ENCODE measurements at regions not wholly inside any gene's neighbourhood (a gene's known extent, or its start where the extent isn't known, plus 50 kb on each side); places are given as distances from the start of the nearest gene placed in this dataset.

DNA sequence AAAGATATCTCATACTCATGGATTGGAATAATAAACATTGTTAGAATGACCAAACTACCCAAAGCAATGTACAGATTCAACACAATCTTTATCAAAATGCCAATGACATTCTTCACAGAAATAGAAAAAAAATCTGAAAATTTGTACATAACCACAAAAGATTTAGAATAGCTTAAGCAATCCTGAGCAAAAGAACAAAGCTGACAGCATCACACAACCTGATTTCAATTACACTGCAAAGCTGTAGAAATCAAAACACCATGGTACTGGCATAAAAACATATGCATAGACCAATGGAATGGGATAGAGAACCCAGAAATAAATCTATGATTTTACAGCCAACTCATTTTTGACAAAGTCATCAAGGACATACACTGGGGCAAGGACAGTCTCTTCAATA, 130.0 kb upstream of the TMEM72 start:
- no peak for DNase-seq (ENCODE audit: low read depth)

DNA sequence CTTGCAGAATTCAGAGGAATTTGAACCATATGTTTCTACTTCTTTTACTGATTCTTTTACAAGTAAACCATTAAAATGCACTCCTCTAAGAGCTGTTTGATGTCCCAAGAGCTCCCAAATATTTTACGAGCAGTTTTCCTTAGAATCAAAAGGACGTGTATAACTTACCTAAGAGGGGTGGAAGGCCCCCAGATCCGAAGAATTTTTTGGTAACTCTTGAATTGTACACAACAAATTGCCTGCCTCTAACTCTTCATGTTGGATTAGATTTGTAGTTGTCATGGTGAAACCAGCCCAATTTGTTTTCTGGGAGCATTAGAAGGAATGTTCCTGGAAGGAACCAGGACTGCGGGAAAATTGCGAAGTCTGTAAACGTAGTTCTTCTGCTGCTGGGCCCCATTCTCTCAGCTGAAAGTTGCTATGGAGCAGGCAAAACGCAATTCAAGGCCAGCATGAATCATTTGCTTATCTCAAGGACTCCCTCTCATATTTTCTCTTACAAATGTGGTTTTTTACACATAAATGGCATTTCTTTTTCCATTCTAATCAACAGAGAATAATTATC, 124.8 kb upstream of the TMEM72 start:
- no peak for DNase-seq (ENCODE audit: low read depth)

DNA sequence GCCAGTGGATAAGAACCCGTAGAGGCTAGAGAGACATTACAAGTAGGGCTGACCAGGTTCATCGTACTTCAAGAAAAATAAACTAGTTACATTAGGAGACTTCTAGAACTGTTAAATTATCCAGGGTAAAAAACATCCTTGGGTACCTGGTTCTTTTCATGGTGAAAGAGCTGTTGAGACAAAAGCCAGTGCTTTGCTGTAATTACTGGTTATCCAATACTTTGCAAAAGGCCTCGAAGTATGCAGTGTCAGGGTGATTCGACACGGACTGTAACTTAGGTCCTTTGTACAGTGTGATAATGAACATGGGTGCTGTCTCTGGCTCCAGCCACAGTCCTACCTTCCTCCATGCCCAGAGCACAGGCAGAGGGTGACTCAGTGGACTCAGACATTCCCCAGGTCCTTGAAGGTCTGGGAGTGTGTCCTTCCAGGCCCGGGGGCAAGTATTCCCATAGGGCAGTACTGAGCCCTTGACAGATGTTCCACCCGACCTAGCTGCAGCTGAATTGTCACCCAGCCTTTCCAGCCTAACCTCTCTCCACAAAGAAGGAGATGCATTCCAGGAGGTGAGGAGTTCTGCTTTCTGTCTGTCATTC, 123.6 kb upstream of the TMEM72 start:
- DNase-seq (ENCODE audit: low read depth), result no peak

DNA sequence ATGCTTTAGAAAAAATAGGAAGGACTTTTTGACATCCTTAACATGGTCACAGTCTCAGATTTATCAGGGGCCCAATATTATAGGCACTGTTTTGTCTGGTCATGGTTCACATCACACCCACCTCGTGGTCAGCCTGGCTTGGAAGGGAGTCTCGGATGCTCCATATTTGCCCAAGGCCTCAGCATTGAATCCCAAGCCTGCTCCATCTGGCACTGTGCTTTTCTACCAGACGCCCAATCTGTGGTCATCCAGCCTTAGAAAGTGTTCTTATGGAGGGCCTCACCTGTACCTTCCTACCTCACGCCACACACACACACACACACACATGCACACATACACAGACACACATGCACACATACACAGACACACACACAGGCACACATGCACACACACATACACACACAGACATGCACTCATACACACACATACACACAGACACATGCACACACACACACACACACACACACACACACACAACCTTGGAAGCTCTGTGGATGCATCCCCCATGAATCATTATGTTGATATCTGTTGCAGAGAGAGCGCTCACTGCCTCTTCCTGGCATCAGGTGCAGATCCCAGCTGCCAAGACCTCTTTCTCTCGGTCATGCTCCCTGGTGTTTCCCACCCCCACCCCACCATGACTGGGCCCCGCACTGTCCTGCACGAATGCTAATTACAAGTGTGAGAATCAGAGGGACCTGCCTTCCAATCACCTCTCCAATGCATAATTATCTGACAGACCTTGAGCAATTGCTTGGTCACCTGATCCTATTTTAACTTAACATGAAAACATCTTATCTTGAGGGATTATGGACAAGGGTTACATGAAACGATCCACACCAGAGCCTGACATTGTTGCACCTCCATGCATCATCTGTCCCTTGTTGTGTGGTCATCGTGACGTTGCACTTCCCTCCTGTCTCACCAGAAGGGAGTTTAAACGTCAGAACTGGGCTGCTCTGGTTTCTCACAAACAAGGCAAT, 122.7 kb upstream of the TMEM72 start:
- no peak for DNase-seq (ENCODE audit: low read depth)

DNA sequence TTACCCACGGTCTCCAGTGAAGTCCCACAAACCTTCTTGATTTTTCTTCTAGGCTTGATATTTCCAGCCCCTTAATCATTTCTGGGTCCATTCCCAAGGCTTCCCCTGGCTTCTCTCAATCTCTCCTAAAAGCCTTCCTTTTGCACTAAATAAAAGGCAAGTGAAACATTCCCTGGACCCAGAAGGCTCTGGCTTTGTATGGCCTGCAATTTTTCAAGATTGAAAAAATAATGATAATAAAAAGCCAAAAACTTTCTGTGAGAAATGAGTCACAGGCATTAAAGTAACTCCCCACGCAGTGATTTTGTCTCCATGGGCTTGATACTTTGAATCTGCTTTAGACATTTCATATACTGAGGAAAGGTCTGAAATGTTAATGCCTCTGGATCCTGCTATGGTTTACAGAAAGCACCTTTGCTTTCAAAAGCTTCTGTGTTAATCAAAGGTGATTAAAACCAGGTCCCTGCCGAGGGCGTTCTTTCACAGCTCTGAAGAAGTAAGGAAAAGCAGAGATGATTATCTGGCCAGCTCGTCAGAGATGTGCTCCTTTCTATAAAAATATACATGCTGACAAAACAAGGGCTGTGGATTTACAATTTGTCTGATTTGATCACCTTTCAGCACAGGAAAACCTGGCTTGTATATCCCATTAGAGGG, 118.9 kb upstream of the TMEM72 start:
- DNase-seq (ENCODE audit: low read depth), result no peak

DNA sequence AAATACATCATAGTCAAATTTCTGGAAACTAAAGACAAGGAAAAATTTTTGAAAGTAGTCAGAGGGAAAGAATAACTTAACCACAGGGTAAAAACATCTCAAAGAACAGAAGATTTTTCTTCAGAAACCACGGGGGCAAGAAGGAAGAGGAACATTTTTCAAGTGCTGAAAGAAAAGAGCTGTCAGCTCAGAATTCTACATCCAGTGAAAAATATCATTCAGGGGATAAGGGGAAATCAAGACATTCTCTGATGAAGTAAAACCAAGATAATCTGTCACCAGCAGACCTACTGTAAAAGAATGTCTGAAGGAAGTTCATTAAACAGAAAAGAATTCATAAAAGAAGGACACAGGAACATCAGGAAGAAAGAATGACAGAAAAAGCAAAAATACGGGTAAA, 111.2 kb upstream of the TMEM72 start:
- DNase-seq (ENCODE audit: low read depth), result no peak

DNA sequence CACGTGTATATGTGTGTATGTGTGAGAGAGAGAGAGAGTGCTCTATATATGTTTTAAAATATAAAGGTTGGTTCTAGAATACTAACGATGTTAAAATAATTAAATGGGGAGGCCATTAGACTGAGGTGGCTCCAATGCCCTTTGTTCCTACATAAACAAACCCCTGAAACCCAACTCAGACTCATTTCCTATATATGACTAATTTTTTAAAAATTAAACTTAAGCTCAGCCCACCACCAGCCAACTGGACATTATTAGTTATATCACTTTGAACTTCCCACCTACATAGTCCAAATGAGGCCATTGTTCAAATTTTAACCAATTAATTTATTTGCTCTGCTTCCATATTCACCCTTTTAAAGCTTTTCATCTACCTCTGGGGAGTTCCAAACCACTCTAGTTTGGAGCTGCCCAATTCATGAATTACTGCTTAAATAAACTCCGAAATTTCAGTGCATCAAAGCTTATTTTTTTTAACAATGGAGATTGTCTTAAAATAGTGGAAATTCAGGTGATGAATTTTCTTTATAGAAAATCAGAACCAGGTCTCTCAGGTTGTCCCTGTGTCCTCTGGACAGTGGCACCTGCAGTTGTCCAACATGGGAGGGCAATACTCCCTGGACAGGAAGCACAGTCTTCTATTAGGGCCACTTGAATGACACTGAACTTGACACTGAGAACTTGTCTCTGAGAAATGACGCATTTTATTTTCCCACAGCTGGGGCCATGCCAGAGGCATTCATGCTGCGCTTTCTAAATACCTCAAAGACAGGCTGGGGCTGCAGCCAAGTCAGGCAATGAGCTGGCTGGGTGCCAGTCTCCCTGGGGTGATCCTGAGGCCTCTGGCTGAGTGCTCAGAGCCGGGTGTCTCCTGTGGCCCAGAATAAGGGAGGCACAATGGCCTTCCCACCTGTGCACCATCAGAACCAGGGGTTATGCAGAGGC, 109.5 kb upstream of the TMEM72 start:
- DNase-seq (ENCODE audit: low read depth), result no peak

DNA sequence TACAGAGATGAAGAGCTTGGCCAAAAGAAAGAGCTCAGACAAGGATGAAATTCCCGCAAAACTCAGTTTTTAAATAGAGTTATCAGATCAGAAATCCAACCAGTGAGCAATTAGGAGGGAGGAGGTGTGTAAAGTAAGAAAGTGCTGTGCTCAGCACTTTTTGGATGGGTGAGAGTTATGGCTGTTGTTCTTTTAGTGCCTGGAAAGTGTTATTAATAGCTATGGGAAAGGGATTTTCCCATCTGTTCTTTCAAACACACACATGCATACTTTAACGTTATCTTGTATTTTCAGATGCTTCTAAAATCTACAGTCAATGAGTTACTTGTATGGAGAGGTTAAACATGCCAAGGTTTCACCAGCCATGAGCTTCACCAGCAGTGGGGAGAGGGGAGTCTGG, 107.3 kb upstream of the TMEM72 start:
- DNase-seq (ENCODE audit: low read depth), result no peak

DNA sequence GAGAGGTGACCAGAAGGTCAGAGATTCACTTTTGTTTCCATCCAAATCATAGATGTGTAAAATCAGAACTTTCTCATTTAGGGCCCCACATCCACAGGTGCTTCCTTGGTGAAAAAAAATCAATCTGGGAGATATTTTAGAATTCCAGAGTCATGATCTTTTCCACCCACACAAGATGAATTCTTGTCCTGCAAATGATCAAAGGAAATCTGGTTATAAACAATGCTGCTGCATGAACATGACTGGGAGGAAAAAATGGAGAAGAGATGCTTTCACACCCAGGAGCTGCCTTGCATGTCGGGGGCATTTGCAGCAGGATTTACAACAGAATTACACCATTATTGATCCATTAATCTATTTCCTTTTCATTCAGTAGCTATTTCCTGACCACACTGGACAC, 106.5 kb upstream of the TMEM72 start:
- DNase-seq (ENCODE audit: low read depth), result no peak

DNA sequence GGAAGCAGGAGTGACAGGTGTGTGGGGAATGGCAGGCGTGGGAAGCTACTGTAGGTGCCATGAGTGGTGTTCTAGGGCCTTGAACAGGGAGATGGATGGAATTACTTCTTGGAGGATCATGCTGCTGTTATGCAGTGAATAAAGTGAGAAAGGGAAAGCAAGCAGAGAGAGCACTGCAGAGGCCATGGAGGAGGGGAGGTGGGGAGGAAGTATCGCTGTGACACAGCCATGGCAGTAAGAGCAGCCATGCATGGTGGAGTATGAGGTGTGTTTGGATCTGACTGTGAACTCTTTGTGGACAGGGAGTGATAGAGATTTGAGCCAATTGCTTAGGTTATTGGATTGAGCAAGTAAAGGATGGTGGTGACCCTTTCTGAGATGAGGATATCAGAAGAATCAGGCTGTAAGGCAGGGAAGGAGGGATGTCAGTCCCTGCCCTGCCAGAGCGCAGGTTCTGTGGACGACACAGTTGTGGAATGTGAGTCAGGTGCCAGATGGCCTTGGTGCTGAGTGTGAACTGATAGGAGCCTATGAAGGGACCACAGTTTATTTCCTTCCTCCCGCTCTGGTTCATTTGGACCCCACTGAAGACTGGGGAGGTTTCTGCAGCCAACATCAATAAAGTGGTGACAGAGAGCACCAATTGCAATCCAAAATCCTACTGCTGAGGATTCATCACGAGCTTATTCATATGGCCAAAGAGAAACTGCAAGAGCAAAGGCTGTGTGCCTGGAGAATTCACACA, 105.5 kb upstream of the TMEM72 start:
- no peak for DNase-seq (ENCODE audit: low read depth)

DNA sequence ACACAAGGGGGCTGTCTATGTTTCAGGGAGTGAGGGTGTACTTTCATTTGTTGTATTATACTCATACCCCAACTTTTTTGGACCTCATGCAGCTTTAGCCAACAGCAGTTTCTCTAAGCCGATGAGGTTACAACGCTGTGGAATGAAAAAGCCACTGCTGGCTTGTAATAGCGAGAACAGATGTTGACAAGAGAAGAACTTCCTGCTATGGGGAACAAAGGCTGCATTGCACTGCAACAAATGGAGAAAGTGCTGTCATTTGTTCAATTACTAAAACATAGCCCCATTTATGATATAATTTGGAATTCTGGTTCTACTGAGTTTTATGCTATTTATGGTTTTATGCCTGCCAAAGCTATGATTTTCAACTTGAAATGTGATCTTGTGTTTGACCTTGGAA, 104.2 kb upstream of the TMEM72 start:
- DNase-seq (ENCODE audit: low read depth), result no peak

DNA sequence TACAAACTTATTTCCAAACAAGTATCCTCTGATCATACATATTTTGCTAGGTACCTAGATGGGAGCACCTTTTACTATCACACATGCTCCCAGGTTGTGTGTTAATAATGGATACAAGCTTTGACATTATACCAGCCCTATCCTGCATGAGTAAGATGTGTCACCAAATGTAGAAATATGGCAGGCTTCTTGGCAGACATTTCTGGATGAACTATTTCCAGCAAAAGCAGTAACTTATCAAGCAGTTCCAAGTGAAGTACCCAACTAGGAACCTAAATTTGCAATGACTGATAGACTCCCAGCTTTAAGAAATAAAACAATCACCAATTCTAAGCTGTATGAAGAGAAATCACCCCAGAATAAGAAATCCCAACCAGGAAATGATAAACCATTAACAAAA, 103.7 kb upstream of the TMEM72 start:
- DNase-seq (ENCODE audit: low read depth), result no peak

DNA sequence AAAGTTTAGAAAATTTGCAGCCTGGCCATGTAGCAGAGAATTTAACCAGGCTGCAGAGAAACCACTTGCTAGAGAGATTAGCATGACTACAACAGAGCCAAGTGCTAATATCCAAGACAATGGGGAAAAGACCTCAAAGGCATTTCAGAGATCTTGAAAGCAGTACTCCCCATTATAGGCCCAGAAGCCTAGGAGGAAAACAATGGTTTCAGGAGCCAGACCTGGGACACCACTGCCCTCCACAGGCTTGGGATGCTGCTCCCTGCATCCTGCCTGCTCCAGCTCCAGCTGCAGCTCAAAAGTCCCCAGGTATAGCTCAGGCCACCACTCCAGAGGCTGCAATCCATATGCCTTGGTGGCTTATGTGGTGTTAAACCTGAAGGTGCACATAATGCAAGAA, 101.5 kb upstream of the TMEM72 start:
- no peak for DNase-seq (ENCODE audit: low read depth)

DNA sequence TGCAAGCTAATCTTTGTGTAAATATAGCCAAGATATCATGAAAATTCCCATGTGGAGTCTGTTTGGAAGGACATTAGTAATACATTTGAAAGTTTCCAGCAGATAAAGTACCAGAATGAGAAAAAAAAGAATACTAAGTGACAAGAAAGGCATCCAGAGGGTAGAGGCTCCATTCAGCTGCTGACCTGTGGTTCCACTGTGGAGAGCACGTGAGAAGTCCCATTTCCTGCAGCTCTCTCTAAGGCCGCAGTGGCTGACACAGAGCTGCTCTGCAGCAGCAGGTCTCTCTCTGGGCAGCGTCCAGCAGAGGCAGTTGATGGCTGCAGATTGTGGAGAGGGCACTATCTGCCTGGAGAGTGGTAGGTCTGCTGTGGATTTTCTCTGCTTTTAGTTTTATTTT, 100.1 kb upstream of the TMEM72 start:
- DNase-seq (ENCODE audit: low read depth), result no peak

DNA sequence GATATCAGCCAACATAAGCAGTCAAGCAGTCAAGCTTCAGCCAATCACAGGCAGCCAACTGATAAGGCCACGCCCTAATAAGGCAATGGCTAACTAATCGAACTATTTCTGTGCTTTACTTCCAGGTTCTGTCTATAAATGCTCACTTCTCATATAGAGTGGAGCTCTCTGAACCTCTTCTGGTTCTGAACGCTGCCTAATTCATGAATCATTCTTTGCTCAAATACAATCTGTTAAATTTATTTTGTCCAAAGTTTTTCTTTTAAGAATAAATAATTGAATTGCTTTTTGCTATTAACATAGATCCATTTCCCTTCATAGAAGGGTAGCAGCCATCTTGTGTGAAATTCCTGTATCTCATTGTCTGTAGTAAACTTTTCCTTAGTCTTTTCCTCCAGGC, 97.9 kb upstream of the TMEM72 start:
- DNase-seq (ENCODE audit: low read depth), result no peak

DNA sequence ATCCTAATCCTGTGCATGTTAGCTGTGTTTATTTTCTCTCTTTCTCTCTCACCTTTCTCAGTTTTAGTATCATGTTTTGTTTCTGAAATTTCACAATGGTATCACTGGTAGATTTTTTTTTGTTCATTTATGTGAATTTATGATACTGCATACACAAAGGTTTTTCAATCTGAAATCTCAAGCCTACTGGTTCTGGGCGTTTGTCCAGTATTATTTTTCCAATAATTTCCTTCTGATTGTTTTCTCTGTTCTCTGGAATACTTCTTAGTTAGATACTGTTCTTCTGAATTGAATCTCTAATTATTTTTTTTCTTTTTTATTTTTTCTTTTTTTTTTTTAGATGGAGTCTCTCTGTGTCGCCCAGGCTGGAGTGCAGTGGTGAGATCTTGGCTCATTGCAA, 96.2 kb upstream of the TMEM72 start:
- DNase-seq (ENCODE audit: low read depth), result no peak

DNA sequence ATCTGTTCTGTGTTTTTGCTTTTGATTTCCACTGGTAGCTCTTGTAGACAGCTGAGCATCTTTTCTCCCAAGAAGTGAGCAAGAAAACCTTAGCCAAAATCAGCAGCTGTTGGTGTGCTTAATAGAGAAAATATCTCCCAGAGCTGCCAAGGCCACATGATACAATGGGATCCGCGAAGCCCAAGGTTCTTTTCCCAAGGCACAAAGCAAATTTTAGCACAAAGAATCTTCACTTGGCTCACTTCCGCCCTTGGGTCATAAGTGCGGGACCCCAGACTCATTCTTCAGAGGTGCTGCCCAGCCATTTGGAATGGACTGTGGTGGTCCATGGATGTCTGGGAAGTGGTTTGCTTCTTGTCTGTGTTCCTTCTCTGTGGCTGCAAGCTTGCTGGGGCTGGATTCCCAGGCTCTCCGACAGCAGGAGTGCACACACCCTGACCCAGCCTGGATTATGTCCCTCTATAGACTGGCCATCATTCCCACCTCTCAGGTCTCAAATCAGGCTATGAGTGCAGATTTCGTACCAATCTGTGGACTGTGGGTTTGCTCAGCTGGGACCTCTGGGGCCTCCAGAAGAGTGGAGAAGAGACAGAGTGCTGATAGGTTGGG, 93.0 kb upstream of the TMEM72 start:
- DNase-seq (ENCODE audit: low read depth), result no peak

DNA sequence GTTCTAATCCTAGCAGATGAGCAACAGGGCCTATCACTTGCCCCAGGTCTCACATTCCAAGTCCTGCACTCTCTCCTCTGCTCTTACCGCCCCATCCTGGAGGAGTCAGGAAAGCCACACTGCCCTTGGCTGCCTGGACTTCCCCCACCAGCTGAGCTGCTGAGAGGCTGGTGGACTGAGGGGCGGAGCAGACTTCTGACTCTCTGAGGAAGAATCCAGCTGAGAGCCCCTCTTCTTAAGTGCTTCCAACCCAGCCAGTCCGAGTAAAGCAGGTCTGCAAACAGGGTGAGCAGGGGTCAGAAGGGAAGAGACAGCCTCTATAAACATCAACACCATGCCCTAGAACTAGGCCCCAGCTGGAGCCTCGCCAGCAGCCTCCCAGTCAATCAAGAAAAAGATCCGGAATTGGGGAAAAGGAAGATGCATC, 92.4 kb upstream of the TMEM72 start:
- DNase-seq (ENCODE audit: low read depth), result no peak

DNA sequence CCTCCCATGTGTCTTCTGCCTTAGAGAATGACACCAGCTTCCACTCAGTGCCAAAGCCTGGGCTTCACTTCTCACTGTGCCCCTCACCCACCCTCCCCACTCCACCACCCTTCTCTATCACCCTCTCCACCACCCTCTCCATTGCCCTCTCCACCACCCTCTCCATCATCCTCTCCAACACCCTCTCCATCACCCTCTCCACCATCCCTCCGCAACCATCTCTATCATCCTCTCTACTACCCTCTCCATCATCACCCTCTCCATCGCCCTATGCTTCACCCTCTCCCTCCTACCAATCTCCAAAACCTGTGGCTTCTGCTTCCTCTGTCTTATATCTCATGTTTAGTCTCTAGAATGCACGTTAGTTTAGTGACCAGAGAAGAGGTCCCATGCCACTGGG, 91.0 kb upstream of the TMEM72 start:
- DNase-seq (ENCODE audit: low read depth), result no peak

DNA sequence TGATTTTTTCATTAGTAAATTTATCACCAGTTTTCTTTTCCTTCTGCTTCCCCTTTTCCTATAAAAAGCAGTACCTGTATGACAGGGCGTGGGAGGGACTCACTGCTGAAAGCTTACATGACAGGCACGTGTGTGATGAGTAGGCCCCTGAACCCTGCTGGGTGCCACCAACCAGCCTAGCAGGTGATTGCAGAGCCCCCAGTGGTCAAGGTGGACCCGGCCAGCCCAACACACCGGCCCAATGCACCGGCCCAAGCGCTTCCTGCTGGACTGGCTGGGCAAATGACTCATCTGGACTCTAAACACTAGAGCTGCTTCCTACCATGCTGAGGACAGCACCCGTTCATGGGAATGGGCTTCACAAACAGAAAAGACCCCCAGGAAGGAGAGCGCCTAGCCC, 89.8 kb upstream of the TMEM72 start:
- no peak for DNase-seq (ENCODE audit: low read depth)

DNA sequence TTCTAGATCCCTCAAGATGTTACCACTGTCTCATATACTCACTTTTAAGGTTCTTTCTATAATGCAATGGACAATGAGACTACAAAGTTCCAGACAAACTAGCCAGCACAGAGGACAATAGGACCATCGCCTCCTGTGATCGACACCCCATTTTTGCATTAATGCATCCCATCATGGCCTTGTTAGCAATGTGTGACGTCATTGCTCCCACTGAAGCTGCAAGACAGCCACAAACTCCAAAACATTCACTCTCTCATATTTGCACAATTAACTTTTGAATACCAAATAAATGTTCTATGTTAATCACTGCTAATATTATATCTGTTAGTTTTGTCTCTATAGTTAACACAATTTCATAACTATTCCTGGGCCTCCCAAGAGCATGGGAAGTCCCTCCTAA, 88.8 kb upstream of the TMEM72 start:
- no peak for DNase-seq (ENCODE audit: low read depth)

Data from stimulated activated CD8-positive, alpha-beta memory T cell treated with anti-CD3 and anti-CD28 coated beads, Interleukin-15, amount 100 ng/mL, for 1 hour (primary cell).